HG03064 (cell line): ENCODE measurements at regions not wholly inside any gene's neighbourhood (a gene's known extent, or its start where the extent isn't known, plus 50 kb on each side); places are given as distances from the start of the nearest gene placed in this dataset.

ENCODE experiments used
- ATAC-seq: cut with Tn5 transposase; IDR thresholded peaks from one replicate; pipeline ENCODE4 v1.9.1; 2021; ENCODE audit warnings: low read depth; ENCODE audit not compliant: unreplicated experiment

GRCh38 chr4:144300616-144301015 is 160.1 kb upstream of the GYPA start:
- no peak for ATAC-seq

- ATAC-seq, result no peak
Observed at GRCh38 chr4:144302704-144303536, 162.4 kb upstream of the GYPA start.

- no peak for ATAC-seq
Observed at GRCh38 chr4:144304025-144304424, 163.5 kb upstream of the GYPA start.

- ATAC-seq, result no peak
Observed at GRCh38 chr4:144310535-144310934, 170.0 kb upstream of the GYPA start.

- ATAC-seq, result no peak
Observed at GRCh38 chr4:144313370-144313769, 172.9 kb upstream of the GYPA start.

GRCh38 chr4:144316869-144317268 is 176.4 kb upstream of the GYPA start:
- no peak for ATAC-seq

GRCh38 chr4:144318797-144319196 is 178.3 kb upstream of the GYPA start:
- ATAC-seq, result no peak

- ATAC-seq, result no peak
Observed at GRCh38 chr4:144336633-144337032, 196.1 kb upstream of the GYPA start.

- ATAC-seq, result peak; percentile 67
Observed at GRCh38 chr4:144338148-144338547, 197.6 kb upstream of the GYPA start.

- no peak for ATAC-seq
Observed at GRCh38 chr4:144338834-144339233, 198.3 kb upstream of the GYPA start.

GRCh38 chr4:144340931-144341330 is 200.4 kb upstream of the GYPA start:
- ATAC-seq, result no peak

- no peak for ATAC-seq
Observed at GRCh38 chr4:144342949-144343760, 202.6 kb upstream of the GYPA start.

- no peak for ATAC-seq
Observed at GRCh38 chr4:144347121-144347520, 206.6 kb upstream of the GYPA start.

GRCh38 chr4:144350706-144351105 is 210.2 kb upstream of the GYPA start:
- ATAC-seq, result no peak

GRCh38 chr4:144351306-144351705 is 210.8 kb upstream of the GYPA start:
- no peak for ATAC-seq

GRCh38 chr4:144353292-144353691 is 212.8 kb upstream of the GYPA start:
- ATAC-seq, result no peak

GRCh38 chr4:144355811-144356757 is 215.6 kb upstream of the GYPA start:
- peak; percentile 79 for ATAC-seq

GRCh38 chr4:144356941-144357381 is 216.4 kb upstream of the GYPA start:
- no peak for ATAC-seq

- no peak for ATAC-seq
Observed at GRCh38 chr4:144357975-144358374, 217.5 kb upstream of the GYPA start.

GRCh38 chr4:144360146-144360793 is 219.8 kb upstream of the GYPA start:
- ATAC-seq, result no peak
